ENCODE measurements at regions not wholly inside any gene's neighbourhood (a gene's known extent, or its start where the extent isn't known, plus 50 kb on each side); places are given as distances from the start of the nearest gene placed in this dataset.
"Not testable (repeated sequence)": the region's sequence is repeated elsewhere in the genome, so short reads cannot be mapped to it uniquely, and the experiment has no call there.

DNA sequence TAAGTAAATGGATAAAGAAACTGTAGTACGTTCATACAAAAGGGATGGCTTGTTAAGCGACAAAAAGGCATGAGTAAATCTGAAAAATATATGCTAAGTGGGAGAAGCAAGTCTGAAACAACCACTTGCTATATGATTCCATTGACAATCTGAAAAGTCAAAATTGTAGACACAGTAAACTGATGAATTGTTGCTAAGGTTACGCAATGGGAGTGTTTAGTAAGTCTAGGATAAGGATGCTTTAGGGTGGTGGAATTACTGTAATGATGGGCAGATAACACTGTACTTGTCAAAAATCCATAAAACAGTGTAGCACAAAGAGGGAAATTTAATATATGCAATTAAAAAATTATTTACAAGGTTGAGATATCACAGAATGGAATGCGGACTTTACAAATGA is 984.9 kb downstream of the FSCB start:
- DNase-seq, result no peak

DNA sequence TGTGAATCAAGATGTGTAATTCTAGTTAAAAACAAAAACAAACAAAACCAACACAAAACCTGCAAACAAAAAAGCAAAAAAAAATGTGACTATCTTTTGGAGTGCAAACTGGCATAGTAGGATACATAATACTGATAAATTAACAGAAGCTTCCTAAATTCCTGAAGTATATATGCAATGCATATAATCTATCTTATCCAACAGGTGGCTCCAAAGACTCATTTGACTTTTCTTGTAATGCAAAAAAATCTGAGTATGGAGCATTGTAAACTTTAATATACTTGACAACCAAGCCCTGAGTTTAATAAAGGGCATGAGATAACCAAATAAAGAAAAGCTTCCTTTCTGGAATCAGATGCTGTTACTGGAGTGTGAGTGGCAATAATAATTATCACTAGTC is 1003.6 kb downstream of the FSCB start:
- DNase-seq, result peak; percentile 49

DNA sequence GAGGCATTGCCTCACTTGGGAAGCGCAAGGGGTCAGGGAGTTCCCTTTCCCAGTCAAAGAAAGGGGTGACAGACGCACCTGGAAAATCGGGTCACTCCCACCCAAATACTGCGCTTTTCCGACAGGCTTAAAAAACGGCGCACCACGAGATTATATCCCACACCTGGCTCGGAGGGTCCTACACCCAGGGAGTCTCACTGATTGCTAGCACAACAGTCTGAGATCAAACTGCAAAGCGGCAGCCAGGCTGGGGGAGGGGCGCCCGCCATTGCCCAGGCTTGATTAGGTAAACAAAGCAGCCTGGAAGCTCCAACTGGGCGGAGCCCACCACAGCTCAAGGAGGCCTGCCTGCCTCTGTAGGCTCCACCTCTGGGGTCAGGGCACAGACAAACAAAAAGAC is 1014.7 kb downstream of the FSCB start:
- not testable (repeated sequence) for DNase-seq

DNA sequence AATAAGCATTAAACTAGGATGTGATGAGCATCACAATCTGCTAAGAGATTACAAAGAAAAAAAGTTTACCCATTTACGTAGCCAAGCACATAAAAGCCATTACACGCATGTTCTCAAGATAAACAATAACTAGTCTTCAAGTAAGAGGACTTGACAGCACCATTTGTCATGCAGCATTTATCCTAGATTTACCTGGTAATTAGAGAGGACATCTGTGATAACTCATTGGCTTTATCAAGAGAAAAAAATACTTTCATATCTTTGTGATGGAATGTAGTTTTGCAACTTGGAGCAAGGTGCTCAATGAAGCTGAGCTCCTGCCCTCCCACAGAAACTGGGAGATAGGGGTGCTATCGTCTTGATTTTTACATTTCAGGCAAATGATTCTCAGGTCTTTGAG is 1023.7 kb downstream of the FSCB start:
- no peak for DNase-seq

DNA sequence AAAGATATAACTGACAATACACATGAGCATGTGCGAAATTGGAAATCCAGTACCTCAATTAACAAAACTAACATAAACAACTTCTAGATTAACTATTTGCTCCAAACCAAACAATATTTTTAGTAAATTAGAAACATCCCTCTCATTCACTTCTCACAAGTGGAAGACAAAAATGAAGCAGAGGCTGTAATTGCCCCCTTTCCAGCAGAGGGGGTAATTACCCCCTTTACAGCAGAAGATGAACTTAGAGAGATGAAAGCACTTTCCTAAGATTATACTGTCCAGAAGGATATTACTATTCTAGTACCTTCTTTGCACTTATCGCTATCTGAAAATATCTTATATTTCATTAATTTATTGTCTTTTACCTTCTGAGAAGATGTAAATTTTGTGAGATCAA is 1025.2 kb downstream of the FSCB start:
- no peak for DNase-seq

DNA sequence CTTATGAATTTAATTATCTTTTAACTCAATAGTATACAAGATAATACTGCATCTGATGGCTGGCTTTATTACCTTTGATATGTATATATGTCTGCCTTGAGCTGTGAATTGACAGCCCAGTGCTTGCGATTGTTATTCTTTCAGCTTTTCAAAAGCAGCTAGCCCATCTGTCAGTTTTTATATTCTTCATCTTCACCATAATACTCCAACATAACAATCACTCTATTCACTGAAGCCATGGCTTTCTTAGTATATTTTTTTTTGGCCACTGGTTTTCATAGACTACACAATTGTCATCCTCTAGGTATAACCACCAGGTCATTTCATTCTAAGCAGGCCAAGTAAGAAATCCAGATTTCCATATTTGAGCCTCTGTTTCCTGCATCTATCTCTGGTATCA is 1026.1 kb downstream of the FSCB start:
- no peak for DNase-seq

DNA sequence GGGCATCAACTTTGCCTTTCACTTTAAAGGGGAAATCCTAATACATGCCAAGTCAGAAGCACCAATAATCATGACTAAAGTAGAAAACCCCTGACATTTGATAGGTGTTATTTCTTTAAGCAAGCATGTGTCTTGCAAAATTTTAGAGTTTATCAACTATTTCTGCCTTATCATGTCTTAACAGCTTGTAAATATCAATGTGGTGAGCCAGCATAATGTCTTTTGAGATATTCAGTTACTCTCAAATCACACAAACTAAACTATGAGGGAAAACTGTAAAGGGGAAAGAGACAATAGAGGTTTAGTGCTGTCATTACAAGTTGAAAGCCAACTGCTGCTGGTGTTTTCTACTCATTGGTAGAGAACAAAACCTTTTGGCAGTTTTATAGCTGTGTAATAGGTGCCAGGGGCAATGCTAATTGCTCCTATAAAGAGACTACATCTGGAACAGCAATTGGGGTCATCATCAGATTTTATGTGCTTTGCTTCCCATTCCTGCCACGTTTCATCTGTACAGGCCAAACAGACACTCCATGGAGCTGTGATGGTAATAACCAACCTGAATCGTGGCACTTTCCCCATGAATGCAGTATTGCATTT is 1027.4 kb downstream of the FSCB start:
- peak; percentile 61 for DNase-seq

DNA sequence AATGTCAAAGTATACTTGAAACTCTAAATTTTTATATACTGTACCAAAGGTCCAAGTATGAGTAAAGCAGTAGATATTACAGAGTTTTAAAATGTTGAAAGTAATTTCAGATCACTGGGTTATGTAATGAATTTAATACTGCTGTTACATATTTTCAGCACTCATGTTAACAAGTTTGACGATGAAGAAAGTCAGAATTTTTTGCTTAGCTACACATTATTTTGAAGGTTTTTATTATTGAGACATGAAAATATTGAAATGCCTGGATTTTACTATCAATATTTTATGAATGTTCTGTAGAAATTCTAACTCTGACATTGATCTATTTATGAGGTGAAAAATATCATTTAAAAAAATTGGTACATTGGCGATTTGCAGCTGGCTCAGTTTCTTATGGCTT is 1030.3 kb downstream of the FSCB start:
- no peak for DNase-seq

DNA sequence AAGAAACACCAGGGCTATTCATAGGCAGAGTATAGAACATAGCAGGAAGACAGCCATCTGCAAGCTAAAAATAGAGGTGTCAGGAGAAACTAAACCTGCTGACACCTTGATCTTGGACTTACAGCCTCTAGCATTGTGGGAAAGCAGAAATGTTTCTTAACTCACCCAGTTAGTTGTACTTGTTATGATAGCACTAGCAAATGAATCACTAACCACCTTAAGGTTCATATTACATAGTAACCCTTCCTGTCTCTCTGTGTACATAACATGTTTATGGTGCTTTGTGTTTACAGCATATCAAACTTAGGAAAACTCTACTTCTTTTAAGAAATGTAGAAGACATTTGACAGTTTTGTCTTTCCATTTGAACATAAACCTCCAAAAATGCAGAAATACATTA is 1031.3 kb downstream of the FSCB start:
- no peak for DNase-seq

DNA sequence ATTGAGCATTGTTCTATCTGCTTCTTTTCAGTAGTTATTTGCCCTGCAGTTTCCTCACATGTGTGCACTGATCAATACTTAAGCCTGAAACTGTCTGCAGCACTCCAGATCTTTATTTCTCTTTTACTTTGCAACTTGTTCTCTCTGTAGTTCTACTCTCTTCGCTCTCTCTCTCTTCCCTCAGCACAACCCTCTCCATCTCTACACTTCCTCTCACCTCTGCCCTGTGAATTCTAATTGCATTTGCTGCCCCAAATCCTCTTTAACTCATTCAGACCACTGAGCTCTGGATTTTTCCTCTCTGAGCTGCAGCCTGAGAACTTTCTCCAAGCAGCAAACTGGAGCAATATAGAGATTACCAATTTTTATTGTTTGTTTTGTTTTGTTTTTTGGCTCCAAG is 1035.5 kb downstream of the FSCB start:
- no peak for DNase-seq

DNA sequence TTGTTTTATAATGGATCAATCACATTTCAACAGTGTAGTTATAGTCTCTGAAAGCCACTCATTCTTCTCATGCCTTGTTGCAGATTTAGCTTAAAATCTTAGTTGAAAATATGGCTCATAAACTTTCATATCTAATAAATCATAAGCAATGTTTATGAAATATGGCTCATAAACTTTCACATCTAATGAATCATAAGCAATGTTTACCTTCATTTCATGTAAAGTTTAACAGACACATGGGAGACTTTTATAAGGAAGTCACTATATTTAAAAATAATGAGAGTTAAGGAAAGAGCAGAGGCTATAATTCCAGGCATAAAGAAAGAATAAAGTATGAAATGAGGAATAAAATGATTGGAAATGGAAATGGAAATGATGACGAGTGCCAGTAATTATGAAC is 1042.1 kb downstream of the FSCB start:
- no peak for DNase-seq

DNA sequence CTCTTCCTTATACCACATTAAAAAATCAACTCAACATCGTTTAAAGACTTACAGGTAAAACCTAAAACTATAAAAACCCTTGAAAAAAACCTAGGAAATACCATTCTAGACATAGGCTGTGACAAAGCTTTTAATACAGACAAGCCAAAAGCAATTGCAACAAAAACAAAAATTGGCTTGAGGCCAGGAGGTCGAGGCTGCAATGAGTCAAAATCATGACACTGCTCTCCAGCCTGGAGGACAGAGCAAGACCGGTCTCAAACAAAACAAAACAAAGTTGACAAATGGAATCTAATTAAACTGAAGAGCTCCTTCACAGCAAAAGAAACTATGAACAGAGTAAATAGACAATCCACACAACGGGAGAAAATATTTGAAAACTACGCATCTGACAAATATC is 1057.8 kb downstream of the FSCB start:
- DNase-seq, result no peak

DNA sequence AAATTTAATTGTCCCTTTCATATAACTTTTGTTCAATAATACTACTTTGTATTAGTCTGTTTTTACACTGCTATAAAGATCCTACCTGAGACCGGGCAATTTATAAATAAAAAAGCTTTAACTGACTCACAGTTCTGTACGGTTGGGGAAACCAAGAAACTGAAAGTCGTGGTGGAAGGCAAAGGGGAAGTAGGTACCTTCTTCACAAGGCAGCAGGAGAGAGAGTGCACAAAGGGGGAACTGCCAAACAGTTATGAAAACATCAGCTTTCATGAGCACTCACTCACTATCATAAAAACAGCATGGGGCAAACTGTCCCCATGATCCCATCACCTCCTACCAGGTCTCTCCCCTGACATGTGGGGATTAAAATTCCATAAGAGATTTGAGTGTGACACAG is 1069.0 kb downstream of the FSCB start:
- no peak for DNase-seq

DNA sequence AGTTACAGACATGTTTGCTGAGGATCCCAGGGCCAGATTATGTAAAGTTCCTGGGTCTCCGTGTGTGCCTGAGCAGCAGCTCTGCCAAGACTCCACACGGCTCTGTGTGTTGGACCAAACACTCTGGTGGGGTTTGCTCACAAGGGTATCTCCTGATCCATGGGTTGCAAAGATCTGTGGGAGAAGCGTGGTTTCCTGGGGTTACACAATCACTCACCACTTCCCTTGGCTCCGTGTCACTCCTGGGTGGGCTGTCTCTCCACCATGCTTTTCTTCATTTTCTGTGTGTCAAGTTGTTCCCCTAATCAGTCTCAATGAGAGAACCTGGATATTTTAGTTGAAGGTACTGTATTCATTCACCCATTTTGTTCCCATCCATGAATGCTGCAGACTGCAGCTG is 1088.8 kb downstream of the FSCB start:
- DNase-seq, result no peak

DNA sequence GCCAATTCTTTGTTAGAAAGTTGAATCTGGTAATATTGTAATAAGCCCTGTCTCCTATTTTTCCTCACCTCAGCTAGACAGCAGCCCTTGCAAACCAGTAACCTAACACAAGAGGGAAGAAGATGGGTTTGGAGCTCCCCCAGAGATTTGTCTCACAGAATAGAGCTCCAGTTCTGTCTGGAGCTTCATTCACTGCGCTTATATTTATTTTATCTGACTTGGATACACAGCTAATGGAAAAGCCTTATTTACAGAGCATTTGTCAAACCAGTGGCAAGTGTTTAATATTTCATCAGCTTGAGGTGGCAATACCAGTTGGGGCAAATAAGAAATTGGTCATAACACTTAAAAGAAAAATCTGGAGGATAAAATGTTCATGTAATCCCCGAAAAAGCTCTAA is 1094.0 kb downstream of the FSCB start:
- no peak for DNase-seq

DNA sequence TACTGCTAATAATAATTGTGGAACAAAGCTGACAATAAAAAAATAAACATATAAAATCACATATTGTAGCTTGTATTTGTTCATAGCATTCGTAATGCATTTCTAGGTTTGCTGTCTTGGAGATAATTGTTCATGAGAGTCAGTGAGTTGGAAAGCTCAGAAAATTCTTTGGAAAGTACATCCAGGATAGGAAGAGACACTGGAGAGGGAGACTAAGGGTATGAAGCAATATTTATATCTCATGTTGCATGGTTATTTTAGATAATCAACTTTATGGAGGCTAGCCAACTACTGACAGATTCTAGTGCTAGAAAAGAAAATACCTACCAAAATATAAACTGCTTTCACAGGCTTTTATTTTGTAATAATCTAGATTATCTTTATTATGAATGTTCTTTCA is 1095.2 kb downstream of the FSCB start:
- no peak for DNase-seq

DNA sequence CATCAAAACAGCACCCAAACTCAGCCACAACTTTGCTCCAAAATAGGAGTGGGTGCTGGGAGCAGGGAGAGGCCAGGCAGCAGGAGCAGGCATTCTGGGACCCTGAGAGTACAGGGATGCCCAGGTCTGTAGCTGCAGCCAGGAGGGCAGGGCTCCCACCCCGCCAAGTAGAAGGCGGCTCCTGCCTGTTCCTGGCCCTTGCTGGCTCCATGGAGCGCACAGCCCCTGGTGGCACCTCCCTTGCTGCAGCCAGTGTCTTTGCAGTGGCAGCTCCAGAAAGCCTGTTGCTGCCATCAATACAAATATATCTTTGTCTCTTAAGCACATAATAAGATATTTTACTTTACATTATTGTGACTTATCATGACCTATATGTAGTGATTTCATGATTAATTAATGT is 1096.5 kb downstream of the FSCB start:
- no peak for DNase-seq

DNA sequence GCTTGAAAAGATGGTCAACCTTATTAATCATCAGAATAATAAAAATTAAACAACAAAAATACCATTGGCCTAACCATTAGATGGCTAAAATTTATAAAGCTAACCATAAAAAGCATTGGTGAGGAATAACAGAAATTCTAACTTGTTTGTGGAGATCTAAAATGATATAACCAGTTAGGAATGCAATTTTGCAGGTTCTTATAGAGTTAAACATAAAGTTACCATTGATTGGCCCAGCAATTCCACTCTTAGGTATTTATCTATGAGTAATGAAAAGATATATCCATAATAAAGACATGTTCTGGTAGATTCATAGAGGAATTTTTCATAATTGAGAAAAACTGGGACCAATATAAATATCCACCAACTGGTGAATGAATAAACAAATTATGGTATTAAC is 1098.6 kb downstream of the FSCB start:
- DNase-seq, result no peak

DNA sequence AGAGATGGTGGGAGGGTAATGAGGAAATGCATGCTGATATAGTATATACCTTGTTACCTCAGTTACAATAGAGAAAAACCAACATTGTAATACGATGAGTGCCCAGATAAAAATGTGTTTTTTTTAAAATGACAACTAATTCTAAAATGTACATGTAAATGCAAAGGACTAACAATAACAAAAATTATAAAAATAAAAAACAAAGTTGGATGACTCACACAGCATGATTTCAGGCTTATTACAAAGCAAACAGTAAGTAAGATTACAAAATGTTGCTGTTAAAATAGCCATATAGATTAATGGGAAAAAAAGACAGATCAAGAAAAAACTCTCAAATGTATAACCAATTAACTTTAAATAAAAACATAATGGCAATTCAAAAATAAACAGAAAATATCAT is 1099.4 kb downstream of the FSCB start:
- no peak for DNase-seq

DNA sequence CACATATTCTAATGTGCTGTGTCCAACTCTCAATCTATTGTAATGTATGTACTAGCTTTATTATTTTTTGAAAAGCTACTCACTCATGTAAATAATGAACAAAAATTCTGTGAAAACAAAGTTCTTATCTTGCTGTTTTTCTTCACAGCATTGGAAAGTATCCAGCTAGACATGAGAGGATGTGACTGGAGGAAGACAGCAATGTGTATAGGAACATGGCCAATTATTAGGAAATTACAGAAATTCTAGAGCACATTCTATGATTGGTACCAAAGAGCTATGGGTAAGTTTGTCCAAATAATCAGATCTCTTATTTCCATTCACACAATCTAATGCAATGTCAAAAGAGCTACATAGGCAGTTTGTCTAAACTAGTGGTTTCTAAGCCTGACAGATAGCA is 1100.2 kb downstream of the FSCB start:
- no peak for DNase-seq

DNA sequence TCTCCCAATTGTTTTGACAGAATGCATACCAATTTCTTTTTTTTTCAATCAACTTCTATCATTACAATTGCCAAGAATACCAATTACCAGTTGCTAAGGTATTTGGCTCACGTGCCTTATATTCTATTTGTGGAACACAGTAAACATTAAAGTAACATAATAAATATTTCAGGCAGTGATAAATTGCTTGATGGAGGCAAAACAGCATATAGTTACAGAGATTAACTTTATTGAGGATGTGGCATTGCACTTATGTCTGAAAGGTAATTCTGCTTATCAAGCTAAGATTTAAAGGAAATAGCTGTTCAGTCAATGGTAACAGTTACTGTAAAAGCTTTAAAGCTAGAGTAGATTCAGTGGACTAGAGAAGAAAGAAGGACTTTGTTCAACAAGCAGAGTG is 1107.8 kb downstream of the FSCB start:
- no peak for DNase-seq

DNA sequence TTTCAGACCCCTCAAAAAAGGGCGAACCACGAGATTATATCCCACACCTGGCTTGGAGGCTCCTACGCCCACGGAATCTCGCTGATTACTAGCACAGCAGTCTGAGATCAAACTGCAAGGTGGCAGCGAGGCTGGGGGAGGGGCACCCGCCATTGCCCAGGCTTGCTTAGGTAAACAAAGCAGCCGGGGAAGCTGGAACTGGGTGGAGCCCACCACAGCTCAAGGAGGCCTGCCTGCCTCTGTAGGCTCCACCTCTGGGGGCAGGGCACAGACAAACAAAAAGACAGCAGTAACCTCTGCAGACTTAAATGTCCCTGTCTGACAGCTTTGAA is 1136.6 kb downstream of the FSCB start:
- DNase-seq, result not testable (repeated sequence)

DNA sequence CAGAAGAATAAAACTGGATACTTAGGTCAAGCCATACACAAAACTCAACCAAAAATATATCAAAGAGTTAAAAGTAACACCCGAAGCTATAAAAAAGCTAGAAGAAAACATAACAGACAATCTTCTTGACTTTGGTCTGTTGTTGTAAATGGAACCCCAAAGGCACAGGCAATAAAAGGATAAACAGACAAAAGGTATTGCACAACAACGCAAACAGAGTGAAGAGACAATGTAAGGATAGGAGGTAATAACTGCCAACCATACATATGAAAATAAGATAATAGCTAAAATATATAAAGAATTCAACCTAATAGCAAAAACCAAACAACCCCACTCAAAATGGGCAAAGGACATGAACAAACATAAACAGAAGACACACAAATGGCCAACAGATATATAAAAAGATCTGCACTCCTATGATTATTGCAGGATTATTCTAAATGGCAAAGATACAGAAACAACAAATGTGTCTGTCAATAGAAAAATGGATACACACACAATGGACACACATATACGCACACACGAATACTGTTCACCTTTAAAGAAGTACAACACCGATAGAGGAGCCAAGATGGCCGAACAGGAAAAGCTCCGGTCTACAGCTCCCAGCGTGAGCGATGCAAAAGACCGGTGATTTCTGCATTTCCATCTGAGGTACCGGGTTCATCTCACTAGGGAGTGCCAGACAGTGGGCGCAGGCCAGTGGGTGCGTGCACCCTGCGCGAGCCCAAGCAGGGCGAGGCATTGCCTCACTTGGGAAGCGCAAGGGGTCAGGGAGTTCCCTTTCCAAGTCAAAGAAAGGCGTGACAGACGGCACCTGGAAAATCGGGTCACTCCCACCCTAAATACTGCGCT is 1137.1 kb downstream of the FSCB start:
- DNase-seq, result peak; percentile 4

DNA sequence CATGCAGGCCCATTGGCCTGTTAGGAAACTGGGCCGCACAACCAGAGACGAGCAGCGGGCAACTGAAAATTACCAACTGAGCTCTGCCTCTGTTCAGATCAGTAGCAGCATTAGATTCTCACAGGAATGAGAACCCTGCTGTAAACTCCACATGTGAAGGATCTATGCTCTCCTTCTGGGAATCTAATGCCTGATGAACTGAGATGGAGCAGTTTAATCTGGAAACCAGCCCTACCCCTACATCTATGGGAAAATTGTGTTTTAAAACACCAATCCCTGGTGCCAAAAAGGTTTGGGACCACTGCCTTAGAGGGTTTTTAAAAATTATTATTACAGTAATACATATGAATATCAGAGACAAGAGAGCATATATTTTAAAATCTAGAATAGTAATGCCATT is 1144.5 kb downstream of the FSCB start:
- DNase-seq, result no peak

DNA sequence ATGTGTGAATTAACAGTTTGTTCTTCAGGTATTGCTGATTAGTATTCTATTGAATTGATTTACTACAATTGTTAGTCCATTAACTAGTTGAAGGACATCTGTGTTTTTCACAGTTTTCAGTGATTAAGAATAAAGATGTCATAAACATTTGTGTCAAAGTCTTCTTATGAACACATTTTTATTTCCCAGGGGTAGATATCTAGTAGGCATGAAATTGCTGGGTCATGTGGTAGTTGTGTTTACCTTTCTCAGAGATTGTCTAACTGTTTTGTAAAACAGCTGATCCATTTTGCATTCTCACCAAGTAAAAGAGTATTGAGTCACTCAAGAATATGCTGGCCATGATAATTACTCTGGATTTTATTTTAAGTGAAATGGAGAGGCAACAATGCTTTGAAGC is 1145.3 kb downstream of the FSCB start:
- DNase-seq, result no peak
